HEK293T (cell line): ENCODE measurements at regions not wholly inside any gene's neighbourhood (a gene's known extent, or its start where the extent isn't known, plus 50 kb on each side); places are given as distances from the start of the nearest gene placed in this dataset.

Experiments used
- CTCF ChIA-PET: fragments of 350-600 bp; formaldehyde crosslinking; extraction: SDS; loops from one replicate; lab custom pipeline; 2021; ENCODE audit warnings: antibody characterized with exemption, inconsistent platforms; lab: Yijun Ruan, JAX
- POLR2A ChIA-PET: fragments of 350-600 bp; formaldehyde crosslinking; extraction: SDS; loops from one replicate; lab custom pipeline; 2020; ENCODE audit warnings: antibody characterized with exemption, inconsistent platforms; lab: Yijun Ruan, JAX
- DNase-seq: peaks from one replicate; pipeline ENCODE4 v3.0.0; 2012; ENCODE audit warnings: mixed read lengths; ENCODE audit errors: extremely low spot score
- ARNT ChIP-seq: fragments of 450-650 bp; IDR thresholded peaks from 2 replicates; pipeline ENCODE4 v1.6.1; 2017; ENCODE audit warnings: mild to moderate bottlenecking
- BHLHE40 ChIP-seq: fragments of 450-650 bp; IDR thresholded peaks from 2 replicates; pipeline ENCODE4 v1.6.1; 2016; ENCODE audit warnings: mild to moderate bottlenecking, moderate library complexity, borderline replicate concordance
- CTBP1 ChIP-seq: fragments of 450-650 bp; IDR thresholded peaks from 2 replicates; pipeline ENCODE4 v1.6.1; 2016; ENCODE audit warnings: borderline replicate concordance
- ELF4 ChIP-seq: fragments of 450-650 bp; IDR thresholded peaks from 2 replicates; pipeline ENCODE4 v1.6.1; 2017; ENCODE audit warnings: antibody characterized with exemption
- FOXA1 ChIP-seq: fragments of 450-650 bp; IDR thresholded peaks from 2 replicates; pipeline ENCODE4 v1.6.1; 2016; ENCODE audit warnings: mild to moderate bottlenecking
- FOXK2 ChIP-seq: fragments of 450-650 bp; IDR thresholded peaks from 2 replicates; pipeline ENCODE4 v1.6.1; 2016; ENCODE audit warnings: mild to moderate bottlenecking
- FOXM1 ChIP-seq: fragments of 450-650 bp; IDR thresholded peaks from 2 replicates; pipeline ENCODE4 v1.6.1; 2017; ENCODE audit warnings: mild to moderate bottlenecking, borderline replicate concordance
- HDGF ChIP-seq: fragments of 450-650 bp; IDR thresholded peaks from 2 replicates; pipeline ENCODE4 v1.6.1; 2017; ENCODE audit warnings: antibody characterized with exemption, borderline replicate concordance
- L3MBTL2 ChIP-seq: fragments of 450-650 bp; conservative IDR thresholded peaks from 2 replicates; pipeline ENCODE4 v1.6.1; 2016; ENCODE audit warnings: mild to moderate bottlenecking
- LEF1 ChIP-seq: fragments of 450-650 bp; IDR thresholded peaks from 2 replicates; pipeline ENCODE4 v1.6.1; 2017; ENCODE audit warnings: mild to moderate bottlenecking, borderline replicate concordance
- NFRKB ChIP-seq: fragments of 450-650 bp; IDR thresholded peaks from 2 replicates; pipeline ENCODE4 v1.6.1; 2016; ENCODE audit warnings: mild to moderate bottlenecking, moderate library complexity
- PKNOX1 ChIP-seq: fragments of 450-650 bp; IDR thresholded peaks from 2 replicates; pipeline ENCODE4 v1.6.1; 2016
- SP1 ChIP-seq: fragments of 450-650 bp; IDR thresholded peaks from 2 replicates; pipeline ENCODE4 v1.6.1; 2017
- SUZ12 ChIP-seq: fragments of 450-650 bp; IDR thresholded peaks from 2 replicates; pipeline ENCODE4 v1.6.1; 2016; ENCODE audit warnings: mild to moderate bottlenecking
- TARDBP ChIP-seq: fragments of 450-650 bp; IDR thresholded peaks from 2 replicates; pipeline ENCODE4 v1.6.1; 2016
- ZNF384 ChIP-seq: fragments of 450-650 bp; IDR thresholded peaks from 2 replicates; pipeline ENCODE4 v1.6.1; 2016

GRCh38 chr5:27308153-27308552 lies 269.8 kb upstream of the CDH9 start:
- no peak for TF ChIP-seq ARNT
- ChIA-PET POLR2A (no interaction called here), CTCF (no interaction called here)
- no peak for DNase-seq

- POLR2A ChIA-PET, result no interaction called here
- no peak for TF ChIP-seq SP1
- CTCF ChIA-PET, result no interaction called here
- DNase-seq, result no peak
Measured at GRCh38 chr5:27290172-27290571, 251.8 kb upstream of the CDH9 start.

- POLR2A ChIA-PET, result no interaction called here
- CTCF ChIA-PET, result interaction anchor here (0.6 kb wide), 1 partner anchor 309 kb away, joined by 4 read pairs; no protein-coding TSS in a partner anchor
- TF ChIP-seq NFRKB (no peak), BHLHE40 (no peak), LEF1 (no peak), FOXA1 (no peak), CTBP1 (no peak), HDGF (no peak), ELF4 (no peak), ZNF384 (no peak), PKNOX1 (no peak), ARNT (no peak), FOXM1 (no peak), L3MBTL2 (no peak)
- DNase-seq, result no peak
Measured at GRCh38 chr5:27276119-27276518, 237.7 kb upstream of the CDH9 start.

GRCh38 chr5:27275345-27275744 lies 237.0 kb upstream of the CDH9 start:
- DNase-seq, result no peak
- TF ChIP-seq HDGF (no peak), FOXK2 (no peak), ELF4 (no peak), NFRKB (no peak), CTBP1 (no peak), FOXA1 (no peak)
- CTCF ChIA-PET, result interaction anchor here (0.6 kb wide), 1 partner anchor 308 kb away, joined by 4 read pairs; no protein-coding TSS in a partner anchor

GRCh38 chr5:27269766-27270165 lies 231.4 kb upstream of the CDH9 start:
- no peak for DNase-seq
- TF ChIP-seq ARNT, result no peak
- POLR2A ChIA-PET, result no interaction called here
- CTCF ChIA-PET, result no interaction called here

More at GRCh38 chr5:27275345-27275744, 237.0 kb upstream of the CDH9 start:
- POLR2A ChIA-PET, result no interaction called here

GRCh38 chr5:27267209-27267824 lies 228.9 kb upstream of the CDH9 start:
- ChIA-PET POLR2A (no interaction called here), CTCF (no interaction called here)
- TF ChIP-seq FOXK2 (no peak), PKNOX1 (no peak), TARDBP (no peak), ZNF384 (no peak), BHLHE40 (no peak), ELF4 (no peak), NFRKB (no peak), CTBP1 (no peak), SP1 (no peak)
- no peak for DNase-seq

GRCh38 chr5:27266184-27266583 lies 227.8 kb upstream of the CDH9 start:
- ChIA-PET CTCF (no interaction called here), POLR2A (no interaction called here)
- no peak for DNase-seq
- TF ChIP-seq ARNT (no peak), TARDBP (no peak), CTBP1 (no peak), FOXM1 (no peak), HDGF (no peak), ZNF384 (no peak), LEF1 (no peak), BHLHE40 (no peak), ELF4 (no peak)

- CTCF ChIA-PET, result no interaction called here
- no peak for DNase-seq
- TF ChIP-seq LEF1, result no peak
- TF ChIP-seq FOXM1, result no peak
- TF ChIP-seq HDGF, result no peak
- TF ChIP-seq ARNT, result no peak
- no peak for TF ChIP-seq ELF4
- TF ChIP-seq L3MBTL2, result no peak
- TF ChIP-seq SP1, result no peak
- TF ChIP-seq TARDBP, result no peak
- TF ChIP-seq FOXK2, result no peak
- TF ChIP-seq NFRKB, result no peak
- no peak for TF ChIP-seq SUZ12
- TF ChIP-seq BHLHE40, result no peak
- TF ChIP-seq ZNF384, result no peak
- TF ChIP-seq PKNOX1, result no peak
- no peak for TF ChIP-seq FOXA1
- no peak for TF ChIP-seq CTBP1
- POLR2A ChIA-PET, result no interaction called here
Measured at GRCh38 chr5:27257696-27258095, 219.3 kb upstream of the CDH9 start.
